Lung (tissue), 11 donors: ENCODE measurements at regions not wholly inside any gene's neighbourhood (a gene's known extent, or its start where the extent isn't known, plus 50 kb on each side); places are given as distances from the start of the nearest gene placed in this dataset.
"Not testable (repeated sequence)": the region's sequence is repeated elsewhere in the genome, so short reads cannot be mapped to it uniquely, and the experiment has no call there.

ENCODE experiments used
- ATAC-seq: fragments of 200-7000 bp; cut with Tn5 transposase; one replicate; pipeline ENCODE4 v1.9.1; 2020; ENCODE audit warnings: moderate number of reproducible peaks; ENCODE audit not compliant: insufficient read depth, low FRiP score
- DNase-seq, 3 donors: peaks; one replicate each; pipeline ENCODE4 v3.0.0-alpha.2; 2013 to 2017
- H3K27ac ChIP-seq, 2 donors: one replicate each; pipeline ENCODE4 v1.5.1; 2013; ENCODE audit warnings: mild to moderate bottlenecking in 2 of 2, moderate library complexity in 2 of 2, control low read depth in 1 of 2, inconsistent platforms in 1 of 2, low read depth in 1 of 2, low read length in 1 of 2
- H3K27me3 ChIP-seq, 3 donors: one replicate each; pipeline ENCODE4 v1.5.1; 2013; ENCODE audit warnings: low read length in 2 of 3; ENCODE audit not compliant: control insufficient read depth in 3 of 3, insufficient read depth in 3 of 3
- H3K36me3 ChIP-seq, 4 donors: one replicate each; pipeline ENCODE4 v1.5.1; 2013; ENCODE audit warnings: low read length in 4 of 4, mild to moderate bottlenecking in 1 of 4, moderate library complexity in 1 of 4; ENCODE audit not compliant: control insufficient read depth in 4 of 4, insufficient read depth in 4 of 4
- H3K4me1 ChIP-seq, 5 donors: one replicate each; pipeline ENCODE4 v1.5.1; 2013; ENCODE audit warnings: low read length in 5 of 5, mild to moderate bottlenecking in 2 of 5, moderate library complexity in 1 of 5; ENCODE audit not compliant: control insufficient read depth in 5 of 5, insufficient read depth in 5 of 5
- H3K4me3 ChIP-seq: one replicate; pipeline ENCODE4 v1.5.1; 2013; ENCODE audit warnings: mild to moderate bottlenecking, control low read depth, moderate library complexity
- H3K9ac ChIP-seq, 2 donors: one replicate each; pipeline ENCODE4 v1.5.1; 2013; ENCODE audit warnings: low read length in 2 of 2, control low read depth in 1 of 2; ENCODE audit not compliant: insufficient read depth in 1 of 2
- H3K9me3 ChIP-seq, 4 donors: one replicate each; pipeline ENCODE4 v1.5.1; 2013; ENCODE audit warnings: low read length in 3 of 4, mild to moderate bottlenecking in 1 of 4, moderate library complexity in 1 of 4; ENCODE audit not compliant: control insufficient read depth in 4 of 4, insufficient read depth in 3 of 4
- WGBS, 2 donors: extraction: QIAGEN DNeasy Blood & Tissue Kit; methylation state at CpG; one replicate each; pipeline ENCODE4 v1.1.7; 2013; 5-methylcytosine and 5-hydroxymethylcytosine counted together
- TF ChIP-seq, protein P1 (sequence below): IDR thresholded peaks from 2 replicates; pipeline ENCODE4 v1.5.1; 2012; ENCODE audit warnings: mild to moderate bottlenecking; ENCODE audit errors: control extremely low read depth, extremely low read depth
- donor health status: control.
- donor health status: control.
- donor health status: Bipolar disorder and iron deficiency.
- donor health status: healthy.
- donor health status: DM: yes; HTN: yes; CAD: no.

DNA sequence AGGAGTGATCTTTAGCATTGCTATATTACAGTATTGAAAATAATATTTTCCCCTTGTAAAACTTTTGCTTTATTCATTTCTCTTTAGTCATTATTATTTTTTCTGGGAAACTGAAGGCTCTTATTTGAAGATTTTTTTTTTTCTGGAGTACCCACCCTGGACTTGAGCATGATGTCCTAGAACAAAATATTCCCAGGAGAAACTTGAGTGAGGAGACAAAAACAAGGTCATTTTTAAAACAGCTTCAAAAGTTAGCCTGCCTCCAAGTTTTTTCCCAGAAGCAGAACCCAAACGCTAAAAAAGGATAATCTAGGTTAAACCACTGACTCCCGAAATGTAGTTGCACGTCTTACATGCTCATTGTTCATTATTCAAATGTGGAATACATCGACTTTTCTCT is 160.2 kb upstream of the KCTD3 start:
- Histone ChIP-seq H3K36me3 (no peaks in the 10 kb centered on the region), H3K27me3 (no peaks in the 10 kb centered on the region), H3K4me3 (no peak overlapping the region), H3K9ac (no peak overlapping the region), H3K4me1 (no peaks in the 10 kb centered on the region), H3K9me3 (no peaks in the 10 kb centered on the region), H3K27ac (no peak overlapping the region)
- ATAC-seq (no peak), DNase-seq (no peak)
- WGBS, 2 donors, result 89 to 91% methylated on average over 4 of the region's 4 CpGs
- TF ChIP-seq, protein P1, sequence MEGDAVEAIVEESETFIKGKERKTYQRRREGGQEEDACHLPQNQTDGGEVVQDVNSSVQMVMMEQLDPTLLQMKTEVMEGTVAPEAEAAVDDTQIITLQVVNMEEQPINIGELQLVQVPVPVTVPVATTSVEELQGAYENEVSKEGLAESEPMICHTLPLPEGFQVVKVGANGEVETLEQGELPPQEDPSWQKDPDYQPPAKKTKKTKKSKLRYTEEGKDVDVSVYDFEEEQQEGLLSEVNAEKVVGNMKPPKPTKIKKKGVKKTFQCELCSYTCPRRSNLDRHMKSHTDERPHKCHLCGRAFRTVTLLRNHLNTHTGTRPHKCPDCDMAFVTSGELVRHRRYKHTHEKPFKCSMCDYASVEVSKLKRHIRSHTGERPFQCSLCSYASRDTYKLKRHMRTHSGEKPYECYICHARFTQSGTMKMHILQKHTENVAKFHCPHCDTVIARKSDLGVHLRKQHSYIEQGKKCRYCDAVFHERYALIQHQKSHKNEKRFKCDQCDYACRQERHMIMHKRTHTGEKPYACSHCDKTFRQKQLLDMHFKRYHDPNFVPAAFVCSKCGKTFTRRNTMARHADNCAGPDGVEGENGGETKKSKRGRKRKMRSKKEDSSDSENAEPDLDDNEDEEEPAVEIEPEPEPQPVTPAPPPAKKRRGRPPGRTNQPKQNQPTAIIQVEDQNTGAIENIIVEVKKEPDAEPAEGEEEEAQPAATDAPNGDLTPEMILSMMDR, result no peak

DNA sequence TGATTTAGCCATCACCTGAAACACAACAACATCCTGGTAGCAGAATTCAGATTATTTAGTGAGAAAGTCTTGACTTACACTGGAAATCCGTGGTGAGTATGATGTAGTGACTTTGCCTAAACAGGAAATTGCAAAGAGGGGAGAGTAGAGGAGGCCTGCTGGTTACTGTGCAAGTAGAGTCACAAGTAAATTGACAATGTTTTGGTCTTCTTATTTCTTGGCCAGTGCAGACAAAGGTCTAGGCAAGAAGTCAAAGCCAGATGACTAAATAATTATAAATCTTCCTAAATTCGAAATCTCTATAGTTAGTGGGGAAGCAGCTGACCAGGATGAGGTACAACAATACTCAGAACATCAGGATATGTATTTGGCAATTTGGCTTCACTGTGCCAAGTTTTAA is 159.5 kb upstream of the KCTD3 start:
- 30 to 33% methylated on average over 2 of the region's 2 CpGs for WGBS, 2 donors
- no peak overlapping the region for H3K27ac ChIP-seq

DNA sequence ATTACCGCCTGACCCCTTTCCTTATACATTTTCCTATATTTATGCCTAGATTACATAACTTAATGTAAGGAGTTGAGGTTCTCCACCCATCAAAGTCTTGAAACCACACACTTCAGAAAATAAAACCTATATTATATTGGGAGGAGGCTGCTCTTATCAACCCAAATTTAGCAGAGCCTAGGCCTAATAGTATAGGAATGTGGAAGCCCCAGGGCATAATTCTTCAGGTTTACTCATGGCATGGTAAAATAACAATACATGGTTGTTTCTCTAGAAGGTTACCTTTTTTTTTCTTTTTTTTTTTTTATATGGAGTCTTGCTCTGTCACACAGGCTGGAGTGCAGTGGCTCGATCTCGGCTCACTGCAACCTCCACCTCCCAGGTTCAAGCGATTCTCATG is 157.6 kb upstream of the KCTD3 start:
- H3K27me3 ChIP-seq, H3K36me3 ChIP-seq, H3K4me1 ChIP-seq, DNase-seq, H3K9ac ChIP-seq, H3K27ac ChIP-seq, H3K4me3 ChIP-seq, H3K9me3 ChIP-seq, ATAC-seq: not testable (repeated sequence)
- 97 to 99% methylated on average over 4 of the region's 4 CpGs for WGBS, 2 donors

More for the DNA sequence above, 159.5 kb upstream of the KCTD3 start:
- Histone ChIP-seq H3K4me3 (no peak overlapping the region), H3K9me3 (no peaks in the 10 kb centered on the region), H3K4me1 (no peaks in the 10 kb centered on the region), H3K36me3 (no peaks in the 10 kb centered on the region), H3K9ac (no peak overlapping the region), H3K27me3 (no peaks in the 10 kb centered on the region)
- no peak for DNase-seq
- TF ChIP-seq, protein P1, result no peak
- ATAC-seq, result no peak

DNA sequence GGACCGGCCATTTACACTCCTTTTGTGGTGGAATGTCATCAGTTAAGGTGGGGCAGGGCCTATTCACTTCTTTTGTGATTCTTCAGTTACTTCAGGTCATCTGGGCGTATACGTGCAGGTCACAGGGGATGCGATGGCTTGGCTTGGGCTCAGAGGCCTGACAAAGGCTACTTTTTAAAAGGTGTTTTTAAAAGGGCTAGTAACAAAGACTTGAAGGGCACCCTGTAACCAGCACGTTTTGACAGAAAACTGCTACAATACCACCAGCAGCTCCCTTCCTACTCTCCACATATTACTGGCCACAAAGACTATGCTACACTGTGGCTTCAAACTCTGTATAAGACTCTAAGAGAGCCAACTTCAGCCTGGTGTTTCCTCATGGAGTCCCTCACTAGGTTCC is 151.6 kb upstream of the KCTD3 start:
- 85 to 87% methylated on average over 5 of the region's 5 CpGs for WGBS, 2 donors
- not testable (repeated sequence) for H3K36me3 ChIP-seq, H3K4me3 ChIP-seq, H3K9me3 ChIP-seq, ATAC-seq, H3K27ac ChIP-seq, H3K27me3 ChIP-seq, H3K9ac ChIP-seq, H3K4me1 ChIP-seq, DNase-seq

DNA sequence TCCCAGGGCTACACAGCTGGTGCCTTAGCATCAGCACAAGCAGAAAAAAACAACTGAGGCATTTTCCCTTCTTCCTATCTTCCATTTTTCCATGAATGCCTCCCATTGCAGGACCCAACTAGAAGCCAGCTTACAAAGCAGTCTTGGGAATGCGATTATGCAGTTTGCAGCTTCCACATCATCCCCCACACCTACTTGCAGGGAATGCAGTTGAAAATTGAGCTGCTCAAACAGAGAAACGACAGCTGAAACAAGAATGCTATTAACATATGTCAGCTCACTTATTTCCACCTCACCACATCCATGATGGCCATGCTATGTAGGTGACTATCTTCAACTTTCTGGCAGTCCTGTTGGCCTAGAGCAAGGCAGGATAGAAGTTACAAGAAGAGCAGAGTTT is 150.6 kb upstream of the KCTD3 start:
- WGBS, 2 donors, result 56 to 60% methylated on average over 2 of the region's 2 CpGs
- no peaks in the 10 kb centered on the region for H3K36me3 ChIP-seq
- DNase-seq (no peak), ATAC-seq (no peak)
- no peak overlapping the region for H3K27ac ChIP-seq
- H3K9ac ChIP-seq, result no peak overlapping the region
- no peak overlapping the region for H3K4me3 ChIP-seq
- peaks cover 0 to 3% (median 0%) of the 10 kb centered on the region in 5 donors for H3K4me1 ChIP-seq
- H3K27me3 ChIP-seq, result no peaks in the 10 kb centered on the region
- TF ChIP-seq, protein P1, result no peak
- peaks cover 0 to 2% (median 0%) of the 10 kb centered on the region in 4 donors for H3K9me3 ChIP-seq
